HL-60 (cell line): ENCODE measurements at regions not wholly inside any gene's neighbourhood (a gene's known extent, or its start where the extent isn't known, plus 50 kb on each side); places are given as distances from the start of the nearest gene placed in this dataset.

Experiments
- GABPA ChIP-seq: IDR thresholded peaks from 2 replicates; pipeline ENCODE4 v1.6.1; 2012; ENCODE audit warnings: low read depth
- POLR2AphosphoS5 ChIP-seq: IDR thresholded peaks from 2 replicates; pipeline ENCODE4 v1.6.1; 2012; ENCODE audit warnings: low read depth
- SPI1 ChIP-seq: IDR thresholded peaks from 2 replicates; pipeline ENCODE4 v1.6.1; 2012; ENCODE audit warnings: low read depth, mild to moderate bottlenecking, borderline replicate concordance
- TF ChIP-seq, protein P1 (sequence below): IDR thresholded peaks from one replicate; pipeline ENCODE4 v1.5.1; 2011; ENCODE audit warnings: low read length, control low read depth, inconsistent platforms; ENCODE audit not compliant: insufficient read depth
- TF ChIP-seq, protein P2 (sequence below): IDR thresholded peaks from 2 replicates; pipeline ENCODE4 v1.6.1; 2012; ENCODE audit warnings: low read depth; ENCODE audit not compliant: insufficient replicate concordance

- TF ChIP-seq, protein P1, sequence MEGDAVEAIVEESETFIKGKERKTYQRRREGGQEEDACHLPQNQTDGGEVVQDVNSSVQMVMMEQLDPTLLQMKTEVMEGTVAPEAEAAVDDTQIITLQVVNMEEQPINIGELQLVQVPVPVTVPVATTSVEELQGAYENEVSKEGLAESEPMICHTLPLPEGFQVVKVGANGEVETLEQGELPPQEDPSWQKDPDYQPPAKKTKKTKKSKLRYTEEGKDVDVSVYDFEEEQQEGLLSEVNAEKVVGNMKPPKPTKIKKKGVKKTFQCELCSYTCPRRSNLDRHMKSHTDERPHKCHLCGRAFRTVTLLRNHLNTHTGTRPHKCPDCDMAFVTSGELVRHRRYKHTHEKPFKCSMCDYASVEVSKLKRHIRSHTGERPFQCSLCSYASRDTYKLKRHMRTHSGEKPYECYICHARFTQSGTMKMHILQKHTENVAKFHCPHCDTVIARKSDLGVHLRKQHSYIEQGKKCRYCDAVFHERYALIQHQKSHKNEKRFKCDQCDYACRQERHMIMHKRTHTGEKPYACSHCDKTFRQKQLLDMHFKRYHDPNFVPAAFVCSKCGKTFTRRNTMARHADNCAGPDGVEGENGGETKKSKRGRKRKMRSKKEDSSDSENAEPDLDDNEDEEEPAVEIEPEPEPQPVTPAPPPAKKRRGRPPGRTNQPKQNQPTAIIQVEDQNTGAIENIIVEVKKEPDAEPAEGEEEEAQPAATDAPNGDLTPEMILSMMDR: no peak
- no peak for TF ChIP-seq POLR2AphosphoS5
- TF ChIP-seq, protein P2, sequence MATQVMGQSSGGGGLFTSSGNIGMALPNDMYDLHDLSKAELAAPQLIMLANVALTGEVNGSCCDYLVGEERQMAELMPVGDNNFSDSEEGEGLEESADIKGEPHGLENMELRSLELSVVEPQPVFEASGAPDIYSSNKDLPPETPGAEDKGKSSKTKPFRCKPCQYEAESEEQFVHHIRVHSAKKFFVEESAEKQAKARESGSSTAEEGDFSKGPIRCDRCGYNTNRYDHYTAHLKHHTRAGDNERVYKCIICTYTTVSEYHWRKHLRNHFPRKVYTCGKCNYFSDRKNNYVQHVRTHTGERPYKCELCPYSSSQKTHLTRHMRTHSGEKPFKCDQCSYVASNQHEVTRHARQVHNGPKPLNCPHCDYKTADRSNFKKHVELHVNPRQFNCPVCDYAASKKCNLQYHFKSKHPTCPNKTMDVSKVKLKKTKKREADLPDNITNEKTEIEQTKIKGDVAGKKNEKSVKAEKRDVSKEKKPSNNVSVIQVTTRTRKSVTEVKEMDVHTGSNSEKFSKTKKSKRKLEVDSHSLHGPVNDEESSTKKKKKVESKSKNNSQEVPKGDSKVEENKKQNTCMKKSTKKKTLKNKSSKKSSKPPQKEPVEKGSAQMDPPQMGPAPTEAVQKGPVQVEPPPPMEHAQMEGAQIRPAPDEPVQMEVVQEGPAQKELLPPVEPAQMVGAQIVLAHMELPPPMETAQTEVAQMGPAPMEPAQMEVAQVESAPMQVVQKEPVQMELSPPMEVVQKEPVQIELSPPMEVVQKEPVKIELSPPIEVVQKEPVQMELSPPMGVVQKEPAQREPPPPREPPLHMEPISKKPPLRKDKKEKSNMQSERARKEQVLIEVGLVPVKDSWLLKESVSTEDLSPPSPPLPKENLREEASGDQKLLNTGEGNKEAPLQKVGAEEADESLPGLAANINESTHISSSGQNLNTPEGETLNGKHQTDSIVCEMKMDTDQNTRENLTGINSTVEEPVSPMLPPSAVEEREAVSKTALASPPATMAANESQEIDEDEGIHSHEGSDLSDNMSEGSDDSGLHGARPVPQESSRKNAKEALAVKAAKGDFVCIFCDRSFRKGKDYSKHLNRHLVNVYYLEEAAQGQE: no peak
- TF ChIP-seq SPI1: no peak
- TF ChIP-seq GABPA: no peak
Measured at GRCh38 chr11:104738208-104738607, 160.1 kb downstream of the CASP12 start.
